IMR-90 (cell line): ENCODE measurements at regions not wholly inside any gene's neighbourhood (a gene's known extent, or its start where the extent isn't known, plus 50 kb on each side); places are given as distances from the start of the nearest gene placed in this dataset.

ENCODE experiments used
- ATAC-seq: fragments of 200-7000 bp; cut with Tn5 transposase; 2 replicates; pipeline ENCODE4 v1.9.1; 2020; ENCODE audit warnings: low read depth, mild to moderate bottlenecking, moderate library complexity
- BruUV-seq: library from RNA; stranded (reverse); fragments of 400-500 nt; replicated peaks from 2 replicates; lab custom pipeline; 2021; lab: Mats Ljungman, UMichigan
- CTCF ChIA-PET: fragments of 300-600 bp; formaldehyde crosslinking; extraction: SDS; loops from one replicate; lab custom pipeline; 2021; ENCODE audit warnings: antibody characterized with exemption; lab: Yijun Ruan, JAX
- POLR2A ChIA-PET: fragments of 300-600 bp; sonication (Branson Sonifier 250); formaldehyde crosslinking; loops from one replicate; lab custom pipeline; 2022; ENCODE audit warnings: antibody characterized with exemption; ENCODE audit not compliant: unreplicated experiment; lab: Charles Lee
- DNase-seq: peaks from one replicate; pipeline ENCODE4 v3.0.0; 2013
- H2AFZ ChIP-seq: replicated peaks from 2 replicates; pipeline ENCODE3; 2013; ENCODE audit warnings: low read length, mild to moderate bottlenecking; ENCODE audit not compliant: poor library complexity
- H2AK5ac ChIP-seq: 2 replicates; pipeline ENCODE4 v1.6.1; 2013; ENCODE audit warnings: low read depth, low read length, inconsistent platforms
- H2AK9ac ChIP-seq: replicated peaks from 2 replicates; pipeline ENCODE3; 2013; ENCODE audit warnings: mild to moderate bottlenecking, low read depth, low read length, moderate library complexity; ENCODE audit not compliant: poor library complexity
- H2BK120ac ChIP-seq: 2 replicates; pipeline ENCODE4 v1.6.1; 2013; ENCODE audit warnings: low read depth, low read length, inconsistent platforms
- H2BK15ac ChIP-seq: 3 replicates; pipeline ENCODE4 v1.6.1; 2013; ENCODE audit warnings: low read depth, low read length, inconsistent platforms
- H2BK20ac ChIP-seq: 2 replicates; pipeline ENCODE4 v1.6.1; 2013; ENCODE audit warnings: low read depth, mild to moderate bottlenecking, inconsistent platforms, low read length, moderate library complexity
- H2BK5ac ChIP-seq: 2 replicates; pipeline ENCODE4 v1.6.1; 2013; ENCODE audit warnings: mild to moderate bottlenecking, low read depth, low read length, inconsistent platforms; ENCODE audit not compliant: poor library complexity, severe bottlenecking
- H3K14ac ChIP-seq: replicated peaks from 2 replicates; pipeline ENCODE4 v1.6.1; 2013; ENCODE audit warnings: low read depth, low read length, inconsistent platforms
- H3K18ac ChIP-seq: 2 replicates; pipeline ENCODE4 v1.6.1; 2013; ENCODE audit warnings: low read depth, low read length, control low read depth
- H3K23ac ChIP-seq: 2 replicates; pipeline ENCODE4 v1.6.1; 2013; ENCODE audit warnings: low read depth, low read length, inconsistent platforms
- H3K27ac ChIP-seq: 2 replicates; pipeline ENCODE4 v1.5.1; 2013; ENCODE audit warnings: mild to moderate bottlenecking, control low read depth, low read length; ENCODE audit not compliant: insufficient read depth
- H3K27me3 ChIP-seq: 2 replicates; pipeline ENCODE4 v1.6.1; 2013; ENCODE audit warnings: low read length; ENCODE audit not compliant: control insufficient read depth, insufficient read depth
- H3K36me3 ChIP-seq: 2 replicates; pipeline ENCODE4 v1.6.1; 2013; ENCODE audit warnings: low read length, mixed read lengths; ENCODE audit not compliant: control insufficient read depth, insufficient read depth
- H3K4ac ChIP-seq: 2 replicates; pipeline ENCODE4 v1.6.1; 2013; ENCODE audit warnings: low read depth, low read length, inconsistent platforms
- H3K4me1 ChIP-seq: 2 replicates; pipeline ENCODE4 v1.6.1; 2013; ENCODE audit warnings: low read length, mixed read lengths; ENCODE audit not compliant: control insufficient read depth, insufficient read depth
- H3K4me2 ChIP-seq: 2 replicates; pipeline ENCODE4 v1.6.1; 2013; ENCODE audit warnings: low read depth, mild to moderate bottlenecking, control low read depth, low read length, moderate library complexity
- H3K4me3 ChIP-seq: 2 replicates; pipeline ENCODE4 v1.5.1; 2013; ENCODE audit warnings: low read depth, mild to moderate bottlenecking, control low read depth, low read length, moderate library complexity; ENCODE audit not compliant: insufficient read depth
- H3K56ac ChIP-seq: 2 replicates; pipeline ENCODE4 v1.6.1; 2013; ENCODE audit warnings: low read length, inconsistent platforms; ENCODE audit not compliant: insufficient read depth; ENCODE audit errors: extremely low read depth
- H3K79me1 ChIP-seq, 2 experiments: 2 replicates each; pipeline ENCODE4 v1.6.1; 2013; ENCODE audit warnings: low read length in 2 of 2, inconsistent platforms in 1 of 2, low read depth in 1 of 2
- H3K9ac ChIP-seq: 2 replicates; pipeline ENCODE4 v1.6.1; 2013; ENCODE audit warnings: low read depth, low read length, control low read depth
- H3K9me1 ChIP-seq: 2 replicates; pipeline ENCODE4 v1.6.1; 2013; ENCODE audit warnings: low read length, inconsistent platforms; ENCODE audit not compliant: insufficient read depth
- H3K9me3 ChIP-seq: 2 replicates; pipeline ENCODE4 v1.6.1; 2013; ENCODE audit warnings: low read length; ENCODE audit not compliant: control insufficient read depth, insufficient read depth
- H4K20me1 ChIP-seq: 2 replicates; pipeline ENCODE4 v1.6.1; 2013; ENCODE audit warnings: low read length, inconsistent platforms; ENCODE audit not compliant: insufficient read depth
- H4K5ac ChIP-seq: 2 replicates; pipeline ENCODE4 v1.6.1; 2013; ENCODE audit warnings: mild to moderate bottlenecking, low read depth, low read length, control low read depth
- H4K8ac ChIP-seq, 2 experiments: 2 replicates each; pipeline ENCODE4 v1.6.1; 2013; ENCODE audit warnings: low read depth in 2 of 2, low read length in 2 of 2, control low read depth in 1 of 2, inconsistent platforms in 1 of 2
- H4K91ac ChIP-seq: 2 replicates; pipeline ENCODE4 v1.6.1; 2013; ENCODE audit warnings: low read depth, low read length, inconsistent platforms; ENCODE audit not compliant: insufficient read depth
- CEBPB ChIP-seq: IDR thresholded peaks from 2 replicates; pipeline ENCODE4 v1.6.1; 2012; ENCODE audit warnings: low read depth, low read length, improper control_type of control experiment
- CHD1 ChIP-seq: IDR thresholded peaks from 2 replicates; pipeline ENCODE4 v1.6.1; 2012; ENCODE audit warnings: low read depth, low read length, improper control_type of control experiment
- FOS ChIP-seq: fragments of 150-350 bp; IDR thresholded peaks from 2 replicates; pipeline ENCODE4 v1.6.1; 2016; ENCODE audit warnings: low read depth, low read length
- MAFK ChIP-seq: IDR thresholded peaks from 2 replicates; pipeline ENCODE4 v1.6.1; 2012; ENCODE audit warnings: low read depth, low read length, improper control_type of control experiment
- MAZ ChIP-seq: IDR thresholded peaks from 2 replicates; pipeline ENCODE4 v1.6.1; 2012; ENCODE audit warnings: low read depth, mild to moderate bottlenecking, low read length, improper control_type of control experiment, moderate library complexity, borderline replicate concordance
- MXI1 ChIP-seq: IDR thresholded peaks from 2 replicates; pipeline ENCODE4 v1.6.1; 2012; ENCODE audit warnings: low read depth, mild to moderate bottlenecking, low read length, moderate library complexity, borderline replicate concordance
- NFE2L2 ChIP-seq: fragments of 150-350 bp; IDR thresholded peaks from 2 replicates; pipeline ENCODE4 v1.6.1; 2016; ENCODE audit warnings: low read depth, mild to moderate bottlenecking, low read length
- POLR2A ChIP-seq: IDR thresholded peaks from 2 replicates; pipeline ENCODE4 v1.6.1; 2012; ENCODE audit warnings: mild to moderate bottlenecking, low read depth, low read length
- RAD21 ChIP-seq: IDR thresholded peaks from 2 replicates; pipeline ENCODE4 v1.6.1; 2012; ENCODE audit warnings: low read length, improper control_type of control experiment
- RFX5 ChIP-seq: IDR thresholded peaks from 2 replicates; pipeline ENCODE4 v1.8.0; 2012; ENCODE audit warnings: low read depth, mild to moderate bottlenecking, low read length, moderate library complexity
- SMC3 ChIP-seq: fragments of 150-350 bp; IDR thresholded peaks from 2 replicates; pipeline ENCODE4 v1.6.1; 2016; ENCODE audit warnings: low read depth, mild to moderate bottlenecking, antibody characterized with exemption, low read length, moderate library complexity
- WGBS, 2 experiments: methylation state at CpG; one replicate each; pipeline versions ENCODE4 v1.1.5 to v1.1.7; 2013; ENCODE audit warnings: missing lambda C conversion rate in 2 of 2; ENCODE audit not compliant: insufficient read length in 1 of 2; ENCODE audit errors: extremely low coverage in 2 of 2; 5-methylcytosine and 5-hydroxymethylcytosine counted together
- dilution Hi-C: fragments of 300-500 bp; cut with HindIII; formaldehyde crosslinking; loops from one replicate; pipeline ENCODE4 v1.14.3; 2018; ENCODE audit warnings: low sequenced_read_pairs; ENCODE audit not compliant: unreplicated experiment
- in situ Hi-C: fragments of 300-500 bp; cut with MboI; formaldehyde crosslinking; loops from 3 replicates; pipeline ENCODE4 v1.14.3; 2019; ENCODE audit warnings: low sequenced_read_pairs, inconsistent platforms, mixed read lengths
- intact Hi-C: fragments of 100-400 bp; cut with micrococcal nuclease; formaldehyde crosslinking; loops from 2 replicates; pipeline ENCODE4 v1.10.0; 2022
- TF ChIP-seq, protein P1 (sequence below): fragments of 150-350 bp; IDR thresholded peaks from 2 replicates; pipeline ENCODE4 v1.6.1; 2016; ENCODE audit warnings: low read depth, mild to moderate bottlenecking, low read length, moderate library complexity, borderline replicate concordance
- TF ChIP-seq, protein P2 (sequence below): conservative IDR thresholded peaks from 2 replicates; pipeline ENCODE4 v1.5.1; 2012; ENCODE audit warnings: mild to moderate bottlenecking, low read depth, low read length, improper control_type of control experiment

DNA sequence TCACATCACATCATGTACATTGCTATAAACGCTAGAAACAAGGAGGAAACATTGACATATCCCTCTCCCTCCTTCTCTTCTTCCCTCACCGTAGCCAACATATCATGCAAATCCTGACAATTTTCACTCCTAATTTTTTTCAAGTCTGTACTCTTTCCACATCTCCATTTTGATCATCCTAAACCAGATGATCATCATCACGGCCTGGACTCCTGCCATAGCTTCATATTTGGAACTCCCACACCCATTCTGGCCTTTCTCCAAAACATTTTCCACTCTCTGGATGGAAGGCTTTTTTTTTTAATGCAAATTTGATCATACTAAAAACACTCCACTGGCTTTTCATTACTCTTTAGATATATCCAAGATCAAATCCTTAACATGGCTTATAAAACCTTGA, 248.0 kb upstream of the CNTN3 start:
- Histone ChIP-seq H3K9me1 (no peaks in the 10 kb centered on the region), H4K20me1 (no peaks in the 10 kb centered on the region), H3K14ac (no peak overlapping the region), H3K27me3 (no peaks in the 10 kb centered on the region), H2BK15ac (no peak overlapping the region), H2BK20ac (no peak overlapping the region), H3K23ac (no peak overlapping the region), H2AK9ac (no peak overlapping the region), H3K9ac (no peak overlapping the region), H2AFZ (no peak overlapping the region), H3K4ac (no peak overlapping the region), H3K56ac (no peak overlapping the region), H2BK5ac (no peak overlapping the region), H2BK120ac (no peak overlapping the region), H3K36me3 (no peaks in the 10 kb centered on the region), H3K4me2 (no peak overlapping the region), H4K8ac (no peak overlapping the region), H3K4me1 (no peaks in the 10 kb centered on the region), H3K79me1 (no peaks in the 10 kb centered on the region), H2AK5ac (no peak overlapping the region), H3K4me3 (no peak overlapping the region), H3K18ac (no peak overlapping the region), H3K27ac (no peak overlapping the region), H4K5ac (no peak overlapping the region), H4K91ac (no peak overlapping the region), H3K9me3 (no peaks in the 10 kb centered on the region)
- ATAC-seq: no peak
- ChIA-PET POLR2A (no interaction called here), CTCF (no interaction called here)
- dilution Hi-C loops (no loop called here), in situ Hi-C loops (no loop called here), intact Hi-C loops (no loop called here)
- no TSS peak for BruUV-seq
- TF ChIP-seq FOS (no peak), MAZ (no peak), MXI1 (no peak), NFE2L2 (no peak), RAD21 (no peak), RFX5 (no peak), POLR2A (no peak), CEBPB (no peak), CHD1 (no peak), MAFK (no peak), SMC3 (no peak)
- TF ChIP-seq, protein P1, sequence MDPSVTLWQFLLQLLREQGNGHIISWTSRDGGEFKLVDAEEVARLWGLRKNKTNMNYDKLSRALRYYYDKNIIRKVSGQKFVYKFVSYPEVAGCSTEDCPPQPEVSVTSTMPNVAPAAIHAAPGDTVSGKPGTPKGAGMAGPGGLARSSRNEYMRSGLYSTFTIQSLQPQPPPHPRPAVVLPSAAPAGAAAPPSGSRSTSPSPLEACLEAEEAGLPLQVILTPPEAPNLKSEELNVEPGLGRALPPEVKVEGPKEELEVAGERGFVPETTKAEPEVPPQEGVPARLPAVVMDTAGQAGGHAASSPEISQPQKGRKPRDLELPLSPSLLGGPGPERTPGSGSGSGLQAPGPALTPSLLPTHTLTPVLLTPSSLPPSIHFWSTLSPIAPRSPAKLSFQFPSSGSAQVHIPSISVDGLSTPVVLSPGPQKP: no peak
- TF ChIP-seq, protein P2, sequence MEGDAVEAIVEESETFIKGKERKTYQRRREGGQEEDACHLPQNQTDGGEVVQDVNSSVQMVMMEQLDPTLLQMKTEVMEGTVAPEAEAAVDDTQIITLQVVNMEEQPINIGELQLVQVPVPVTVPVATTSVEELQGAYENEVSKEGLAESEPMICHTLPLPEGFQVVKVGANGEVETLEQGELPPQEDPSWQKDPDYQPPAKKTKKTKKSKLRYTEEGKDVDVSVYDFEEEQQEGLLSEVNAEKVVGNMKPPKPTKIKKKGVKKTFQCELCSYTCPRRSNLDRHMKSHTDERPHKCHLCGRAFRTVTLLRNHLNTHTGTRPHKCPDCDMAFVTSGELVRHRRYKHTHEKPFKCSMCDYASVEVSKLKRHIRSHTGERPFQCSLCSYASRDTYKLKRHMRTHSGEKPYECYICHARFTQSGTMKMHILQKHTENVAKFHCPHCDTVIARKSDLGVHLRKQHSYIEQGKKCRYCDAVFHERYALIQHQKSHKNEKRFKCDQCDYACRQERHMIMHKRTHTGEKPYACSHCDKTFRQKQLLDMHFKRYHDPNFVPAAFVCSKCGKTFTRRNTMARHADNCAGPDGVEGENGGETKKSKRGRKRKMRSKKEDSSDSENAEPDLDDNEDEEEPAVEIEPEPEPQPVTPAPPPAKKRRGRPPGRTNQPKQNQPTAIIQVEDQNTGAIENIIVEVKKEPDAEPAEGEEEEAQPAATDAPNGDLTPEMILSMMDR: no peak
- DNase-seq: no peak
- WGBS, 2 experiments: 13% methylated on average over 2 of the region's 3 CpGs; no CpG with 5 or more reads in 1 of the 2 experiments
